ENCODE measurements at regions not wholly inside any gene's neighbourhood (a gene's known extent, or its start where the extent isn't known, plus 50 kb on each side); places are given as distances from the start of the nearest gene placed in this dataset.

DNA sequence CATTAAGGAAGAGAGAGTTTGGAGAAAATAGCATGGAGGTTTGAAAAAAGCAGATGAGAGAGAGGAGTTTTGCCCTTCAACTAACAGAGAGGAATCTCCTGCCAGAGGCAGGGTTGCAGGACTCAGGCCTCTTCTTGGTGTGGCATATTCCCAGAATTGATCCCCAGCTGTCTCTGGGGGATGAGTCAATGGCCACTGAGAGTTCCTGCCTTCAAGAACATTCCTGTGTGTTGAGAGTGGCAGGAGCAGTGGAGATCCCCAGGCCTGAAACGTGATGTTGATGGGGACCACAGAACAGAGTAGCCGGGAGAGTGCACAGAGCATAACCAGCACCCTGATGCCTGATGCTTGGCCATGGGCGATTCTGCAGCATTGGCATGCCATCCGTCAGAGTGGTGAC lies 348.4 kb upstream of the THBS1 start:
- dilution Hi-C loops (cut with MboI; ENCODE audit: extremely low pct_ligation_motif_present, low sequenced_read_pairs), result no loop called here
- intact Hi-C loops (cut with micrococcal nuclease), result no loop called here
- CTCF ChIA-PET, result no interaction called here
- peak; percentile 31 for FAIRE-seq
- Histone ChIP-seq H3K9me3 (replicated peaks; ENCODE audit: control insufficient read depth, insufficient read depth, low read length) (no peaks in the 10 kb centered on the region), H2AFZ (ENCODE audit: low read depth, low read length) (no peak overlapping the region), H3K4me1 (ENCODE audit: control insufficient read depth, extremely low read depth, insufficient read depth, low read length) (peaks cover 51% of the 10 kb centered on the region), H4K20me1 (replicated peaks; ENCODE audit: control insufficient read depth, extremely low read depth, insufficient read depth, low read length) (no peaks in the 10 kb centered on the region), H3K27me3 (ENCODE audit: control insufficient read depth in 2 of 2, insufficient read depth in 2 of 2, low read length in 2 of 2) (no peaks in the 10 kb centered on the region), H3K79me2 (ENCODE audit: control insufficient read depth, insufficient read depth, low read length) (no peaks in the 10 kb centered on the region), H3K4me3 (replicated peaks in 1 of 3; ENCODE audit: insufficient read depth in 1 of 3, low read depth in 1 of 3, low read length in 3 of 3) (no peak overlapping the region), H3K27ac (ENCODE audit: insufficient read depth, low read depth, low read length) (peak overlapping the region; percentile 93), H3K4me2 (ENCODE audit: insufficient read depth, low read length) (no peak overlapping the region), H3K36me3 (ENCODE audit: control insufficient read depth in 2 of 2, extremely low read depth in 1 of 2, insufficient read depth in 2 of 2, low read length in 2 of 2) (no peaks in the 10 kb centered on the region), H3K9me1 (replicated peaks; ENCODE audit: control insufficient read depth, extremely low read depth, insufficient read depth, low read length) (no peaks in the 10 kb centered on the region), H3K9ac (replicated peaks; ENCODE audit: extremely low read depth, insufficient read depth, low read length) (peak overlapping the region; percentile 22)
- BruUV-seq (replicated peaks), result no TSS peak
- no peak for DNase-seq (ENCODE audit: low read depth, low spot score)
- TF ChIP-seq, protein P1, sequence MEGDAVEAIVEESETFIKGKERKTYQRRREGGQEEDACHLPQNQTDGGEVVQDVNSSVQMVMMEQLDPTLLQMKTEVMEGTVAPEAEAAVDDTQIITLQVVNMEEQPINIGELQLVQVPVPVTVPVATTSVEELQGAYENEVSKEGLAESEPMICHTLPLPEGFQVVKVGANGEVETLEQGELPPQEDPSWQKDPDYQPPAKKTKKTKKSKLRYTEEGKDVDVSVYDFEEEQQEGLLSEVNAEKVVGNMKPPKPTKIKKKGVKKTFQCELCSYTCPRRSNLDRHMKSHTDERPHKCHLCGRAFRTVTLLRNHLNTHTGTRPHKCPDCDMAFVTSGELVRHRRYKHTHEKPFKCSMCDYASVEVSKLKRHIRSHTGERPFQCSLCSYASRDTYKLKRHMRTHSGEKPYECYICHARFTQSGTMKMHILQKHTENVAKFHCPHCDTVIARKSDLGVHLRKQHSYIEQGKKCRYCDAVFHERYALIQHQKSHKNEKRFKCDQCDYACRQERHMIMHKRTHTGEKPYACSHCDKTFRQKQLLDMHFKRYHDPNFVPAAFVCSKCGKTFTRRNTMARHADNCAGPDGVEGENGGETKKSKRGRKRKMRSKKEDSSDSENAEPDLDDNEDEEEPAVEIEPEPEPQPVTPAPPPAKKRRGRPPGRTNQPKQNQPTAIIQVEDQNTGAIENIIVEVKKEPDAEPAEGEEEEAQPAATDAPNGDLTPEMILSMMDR (IDR thresholded peaks at IDR 0.05; ENCODE audit: extremely low read depth in 1 of 2, insufficient read depth in 1 of 2, low read depth in 1 of 2, low read length in 2 of 2), result no peak
- TF ChIP-seq FOS (IDR thresholded peaks at IDR 0.05; ENCODE audit: borderline replicate concordance, insufficient read depth, low read length) (peak; percentile 65), GATA2 (IDR thresholded peaks at IDR 0.05; ENCODE audit: insufficient read depth, insufficient read length, low read depth, low read length) (peak; percentile 12)
- POLR2A ChIA-PET, result no interaction called here

DNA sequence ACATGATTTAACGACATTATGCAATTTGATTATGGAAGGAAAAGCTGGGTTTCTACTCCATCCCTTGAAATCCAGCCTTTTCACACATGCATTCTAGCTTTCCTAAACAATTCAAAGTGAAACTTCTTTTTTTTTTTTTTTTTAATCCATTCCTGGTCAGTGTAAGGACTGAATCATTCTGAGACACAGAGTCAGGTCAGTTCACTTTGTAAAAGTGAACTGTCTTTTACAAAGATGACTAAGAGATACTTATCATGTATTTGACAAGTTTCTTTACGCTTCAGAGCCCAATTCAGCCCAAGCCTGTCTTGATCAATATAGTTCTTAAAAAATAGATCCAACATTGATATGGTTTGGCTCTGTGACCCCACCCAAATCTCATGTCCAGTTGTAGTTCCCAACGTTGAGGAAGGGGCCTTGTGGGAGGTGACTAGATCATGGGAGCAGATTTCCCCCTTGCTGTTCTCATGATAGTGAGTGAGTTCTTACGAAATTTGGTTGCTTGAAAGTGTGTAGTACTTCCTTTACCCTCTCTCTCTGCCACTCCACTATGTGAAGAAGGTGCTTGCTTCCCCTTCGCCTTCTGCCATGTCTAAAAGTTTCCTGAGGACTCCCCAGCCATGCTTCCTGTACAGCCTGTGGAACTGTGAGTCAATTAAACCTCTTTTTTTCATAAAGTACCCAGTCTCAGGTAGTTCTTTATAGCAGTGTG lies 345.6 kb upstream of the THBS1 start:
- H3K27ac ChIP-seq (ENCODE audit: insufficient read depth, low read depth, low read length), result peak overlapping the region; percentile 24
- no peaks in the 10 kb centered on the region for H3K36me3 ChIP-seq (ENCODE audit: control insufficient read depth in 2 of 2, extremely low read depth in 1 of 2, insufficient read depth in 2 of 2, low read length in 2 of 2)
- no peak overlapping the region for H2AFZ ChIP-seq (ENCODE audit: low read depth, low read length)
- FAIRE-seq (no peak), DNase-seq (ENCODE audit: low read depth, low spot score) (peak; percentile 25)
- H3K4me2 ChIP-seq (ENCODE audit: insufficient read depth, low read length), result peak overlapping the region; percentile 3
- dilution Hi-C loops (cut with MboI; ENCODE audit: extremely low pct_ligation_motif_present, low sequenced_read_pairs), result no loop called here
- no peaks in the 10 kb centered on the region for H3K9me3 ChIP-seq (replicated peaks; ENCODE audit: control insufficient read depth, insufficient read depth, low read length)
- TF ChIP-seq POLR2A (IDR thresholded peaks at IDR 0.05; ENCODE audit: low read depth, low read length) (no peak), GATA2 (IDR thresholded peaks at IDR 0.05; ENCODE audit: insufficient read depth, insufficient read length, low read depth, low read length) (peak; percentile 66), FOS (IDR thresholded peaks at IDR 0.05; ENCODE audit: borderline replicate concordance, insufficient read depth, low read length) (peak; percentile 28), POLR2AphosphoS5 (IDR thresholded peaks at IDR 0.05; ENCODE audit: insufficient read depth, low read depth, low read length) (no peak)
- BruUV-seq (replicated peaks), result no TSS peak
- H3K4me1 ChIP-seq (ENCODE audit: control insufficient read depth, extremely low read depth, insufficient read depth, low read length), result peaks cover 48% of the 10 kb centered on the region
- ChIA-PET POLR2A (interaction anchor here (0.7 kb wide), 1 partner anchor 352 kb away, joined by 3 read pairs; no protein-coding TSS in a partner anchor), CTCF (interaction anchor here (0.8 to 1.6 kb wide), 2 partner anchors 13 to 41 kb away, joined by 3 to 4 read pairs; no protein-coding TSS in a partner anchor)
- intact Hi-C loops (cut with micrococcal nuclease), result no loop called here
- H3K4me3 ChIP-seq (replicated peaks in 1 of 3; ENCODE audit: insufficient read depth in 1 of 3, low read depth in 1 of 3, low read length in 3 of 3), result no peak overlapping the region
- no peaks in the 10 kb centered on the region for H3K27me3 ChIP-seq (ENCODE audit: control insufficient read depth in 2 of 2, insufficient read depth in 2 of 2, low read length in 2 of 2)
- H3K9me1 ChIP-seq (replicated peaks; ENCODE audit: control insufficient read depth, extremely low read depth, insufficient read depth, low read length), result no peaks in the 10 kb centered on the region
- no peaks in the 10 kb centered on the region for H4K20me1 ChIP-seq (replicated peaks; ENCODE audit: control insufficient read depth, extremely low read depth, insufficient read depth, low read length)
- no peak overlapping the region for H3K9ac ChIP-seq (replicated peaks; ENCODE audit: extremely low read depth, insufficient read depth, low read length)
- no peaks in the 10 kb centered on the region for H3K79me2 ChIP-seq (ENCODE audit: control insufficient read depth, insufficient read depth, low read length)

Data from endothelial cell of umbilical vein (primary cell).